Endothelial cell of umbilical vein (primary cell): ENCODE measurements at regions not wholly inside any gene's neighbourhood (a gene's known extent, or its start where the extent isn't known, plus 50 kb on each side); places are given as distances from the start of the nearest gene placed in this dataset.

Experiments
- BruUV-seq: library from RNA; stranded (reverse); fragments of 400-500 nt; replicated peaks from 2 replicates; lab custom pipeline; 2021; lab: Mats Ljungman, UMichigan
- CTCF ChIA-PET: fragments of 300-600, 350-600 bp; sonication (Branson Sonifier 250); formaldehyde crosslinking; loops from one replicate; lab custom pipeline; 2021; ENCODE audit warnings: antibody characterized with exemption, inconsistent platforms; lab: Charles Lee
- POLR2A ChIA-PET: fragments of 300-600, 350-600 bp; sonication (Branson Sonifier 250); formaldehyde crosslinking; loops from one replicate; lab custom pipeline; 2021; ENCODE audit warnings: antibody characterized with exemption, inconsistent platforms; lab: Charles Lee
- DNase-seq: peaks from one replicate; pipeline ENCODE4 v3.0.0-alpha.2; 2011; ENCODE audit warnings: low read depth, low spot score
- FAIRE-seq: peaks from 2 replicates; lab custom pipeline; 2011; peaks lifted over from hg19 to GRCh38; lab: Jason Lieb, UNC
- H2AFZ ChIP-seq: 2 replicates; pipeline ENCODE4 v1.6.0; 2012; ENCODE audit warnings: low read depth, low read length, control low read depth, inconsistent platforms
- H3K27ac ChIP-seq: 2 replicates; pipeline ENCODE4 v1.5.1; 2011; ENCODE audit warnings: low read depth, mild to moderate bottlenecking, control low read depth, low read length, moderate library complexity; ENCODE audit not compliant: insufficient read depth
- H3K27me3 ChIP-seq, 2 experiments: 2 replicates each; pipeline versions ENCODE4 v1.6.0 to v1.6.1; 2011; ENCODE audit warnings: low read length in 2 of 2, mixed read lengths in 1 of 2; ENCODE audit not compliant: control insufficient read depth in 2 of 2, insufficient read depth in 2 of 2
- H3K36me3 ChIP-seq, 2 experiments: 2 replicates in 1 of 2; 3 replicates in 1 of 2; pipeline ENCODE4 v1.5.1; 2011; ENCODE audit warnings: low read length in 2 of 2, mild to moderate bottlenecking in 1 of 2, moderate library complexity in 1 of 2; ENCODE audit not compliant: control insufficient read depth in 2 of 2, insufficient read depth in 2 of 2; ENCODE audit errors: extremely low read depth in 1 of 2
- H3K4me1 ChIP-seq: 3 replicates; pipeline ENCODE4 v1.5.1; 2011; ENCODE audit warnings: mild to moderate bottlenecking, low read length; ENCODE audit not compliant: control insufficient read depth, insufficient read depth; ENCODE audit errors: extremely low read depth
- H3K4me2 ChIP-seq: 2 replicates; pipeline ENCODE4 v1.6.1; 2011; ENCODE audit warnings: low read length, control low read depth, mixed read lengths; ENCODE audit not compliant: insufficient read depth
- H3K4me3 ChIP-seq, 3 experiments: fragments of 200-600 bp in 1 of 3; sonication (generic), shearing (Covaris generic) in 1 of 3; replicated peaks in 1 of 3; 2 replicates each; pipeline ENCODE4 v1.5.1; 2011 to 2016; ENCODE audit warnings: control low read depth in 3 of 3, low read length in 3 of 3, mild to moderate bottlenecking in 2 of 3, inconsistent platforms in 1 of 3, low read depth in 1 of 3, moderate library complexity in 1 of 3; ENCODE audit not compliant: insufficient read depth in 1 of 3
- H3K79me2 ChIP-seq: 2 replicates; pipeline ENCODE4 v1.6.0; 2012; ENCODE audit warnings: low read length, inconsistent platforms; ENCODE audit not compliant: control insufficient read depth, insufficient read depth
- H3K9ac ChIP-seq: replicated peaks from 2 replicates; pipeline ENCODE3; 2011; ENCODE audit warnings: low read length, control low read depth; ENCODE audit not compliant: insufficient read depth; ENCODE audit errors: extremely low read depth
- H3K9me1 ChIP-seq: replicated peaks from 3 replicates; pipeline ENCODE4 v1.6.0; 2011; ENCODE audit warnings: mild to moderate bottlenecking, low read length; ENCODE audit not compliant: control insufficient read depth, insufficient read depth; ENCODE audit errors: extremely low read depth
- H3K9me3 ChIP-seq: replicated peaks from 2 replicates; pipeline ENCODE4 v1.5.1; 2012; ENCODE audit warnings: low read length, inconsistent platforms; ENCODE audit not compliant: control insufficient read depth, insufficient read depth
- H4K20me1 ChIP-seq: replicated peaks from 2 replicates; pipeline ENCODE3; 2011; ENCODE audit warnings: mild to moderate bottlenecking, low read length; ENCODE audit not compliant: control insufficient read depth, insufficient read depth; ENCODE audit errors: extremely low read depth
- EZH2 ChIP-seq: IDR thresholded peaks from 2 replicates; pipeline ENCODE4 v1.6.1; 2012; ENCODE audit warnings: borderline replicate concordance, low read depth, mild to moderate bottlenecking, moderate library complexity, low read length, inconsistent platforms; ENCODE audit not compliant: severe bottlenecking
- FOS ChIP-seq: IDR thresholded peaks from 2 replicates; pipeline ENCODE4 v1.6.1; 2011; ENCODE audit warnings: mild to moderate bottlenecking, low read length, moderate library complexity, borderline replicate concordance; ENCODE audit not compliant: insufficient read depth
- GATA2 ChIP-seq: IDR thresholded peaks from 2 replicates; pipeline ENCODE4 v1.7.0; 2011; ENCODE audit warnings: low read depth, mild to moderate bottlenecking, moderate library complexity, mixed read lengths, low read length; ENCODE audit not compliant: insufficient read length, insufficient read depth
- JUN ChIP-seq: IDR thresholded peaks from 2 replicates; pipeline ENCODE4 v1.6.1; 2011; ENCODE audit warnings: borderline replicate concordance, low read depth; ENCODE audit not compliant: insufficient read length, insufficient read depth
- MYC ChIP-seq: IDR thresholded peaks from one replicate; pipeline ENCODE4 v1.6.1; 2011; ENCODE audit warnings: mild to moderate bottlenecking, low read depth, low read length
- POLR2A ChIP-seq: IDR thresholded peaks from 2 replicates; pipeline ENCODE4 v1.6.1; 2012; ENCODE audit warnings: low read depth, mild to moderate bottlenecking, control low read depth, low read length
- POLR2AphosphoS5 ChIP-seq: IDR thresholded peaks from 2 replicates; pipeline ENCODE4 v1.6.1; 2012; ENCODE audit warnings: low read depth, mild to moderate bottlenecking, control low read depth, low read length, moderate library complexity; ENCODE audit not compliant: insufficient read depth
- dilution Hi-C: fragments of 300-500 bp; cut with MboI; formaldehyde crosslinking; loops from one replicate; pipeline ENCODE4 v1.15.0; 2019; ENCODE audit warnings: low sequenced_read_pairs; ENCODE audit not compliant: extremely low pct_ligation_motif_present
- intact Hi-C: fragments of 100-400 bp; cut with micrococcal nuclease; formaldehyde crosslinking; loops from one replicate; pipeline ENCODE4 v1.10.0; 2022
- TF ChIP-seq, protein P1 (sequence below), 2 donors: IDR thresholded peaks; 1 replicate in 1 of 2; 2 replicates in 1 of 2; pipeline ENCODE4 v1.5.1; 2011; ENCODE audit warnings: low read length in 2 of 2, mild to moderate bottlenecking in 2 of 2, moderate library complexity in 2 of 2, control low read depth in 1 of 2, inconsistent platforms in 1 of 2, low read depth in 1 of 2; ENCODE audit not compliant: insufficient read depth in 1 of 2; ENCODE audit errors: extremely low read depth in 1 of 2
- TF ChIP-seq, protein P2 (sequence below): IDR thresholded peaks from 2 replicates; pipeline ENCODE4 v1.6.1; 2011; ENCODE audit not compliant: insufficient read depth, insufficient read length

GRCh38 chr3:106381939-106382335, 513.1 kb upstream of the CBLB start:
- Histone ChIP-seq H3K27ac (no peak overlapping the region), H3K79me2 (no peaks in the 10 kb centered on the region), H3K9me1 (no peaks in the 10 kb centered on the region), H4K20me1 (no peaks in the 10 kb centered on the region), H3K9ac (no peak overlapping the region), H3K27me3 (no peaks in the 10 kb centered on the region), H3K4me2 (no peak overlapping the region), H3K9me3 (no peaks in the 10 kb centered on the region), H3K4me3 (no peak overlapping the region), H3K36me3 (no peaks in the 10 kb centered on the region), H2AFZ (no peak overlapping the region), H3K4me1 (no peaks in the 10 kb centered on the region)
- CTCF ChIA-PET = interaction anchor here (0.7 to 1.4 kb wide), 3 partner anchors 11 to 14 kb away, joined by 3 to 5 read pairs (median 3); no protein-coding TSS in a partner anchor
- no TSS peak for BruUV-seq
- POLR2A ChIA-PET = no interaction called here
- FAIRE-seq (no peak), DNase-seq (peak; percentile 9)
- TF ChIP-seq FOS (no peak), GATA2 (no peak), POLR2AphosphoS5 (no peak), POLR2A (no peak), MYC (no peak), JUN (no peak), EZH2 (no peak)
- TF ChIP-seq, protein P1, sequence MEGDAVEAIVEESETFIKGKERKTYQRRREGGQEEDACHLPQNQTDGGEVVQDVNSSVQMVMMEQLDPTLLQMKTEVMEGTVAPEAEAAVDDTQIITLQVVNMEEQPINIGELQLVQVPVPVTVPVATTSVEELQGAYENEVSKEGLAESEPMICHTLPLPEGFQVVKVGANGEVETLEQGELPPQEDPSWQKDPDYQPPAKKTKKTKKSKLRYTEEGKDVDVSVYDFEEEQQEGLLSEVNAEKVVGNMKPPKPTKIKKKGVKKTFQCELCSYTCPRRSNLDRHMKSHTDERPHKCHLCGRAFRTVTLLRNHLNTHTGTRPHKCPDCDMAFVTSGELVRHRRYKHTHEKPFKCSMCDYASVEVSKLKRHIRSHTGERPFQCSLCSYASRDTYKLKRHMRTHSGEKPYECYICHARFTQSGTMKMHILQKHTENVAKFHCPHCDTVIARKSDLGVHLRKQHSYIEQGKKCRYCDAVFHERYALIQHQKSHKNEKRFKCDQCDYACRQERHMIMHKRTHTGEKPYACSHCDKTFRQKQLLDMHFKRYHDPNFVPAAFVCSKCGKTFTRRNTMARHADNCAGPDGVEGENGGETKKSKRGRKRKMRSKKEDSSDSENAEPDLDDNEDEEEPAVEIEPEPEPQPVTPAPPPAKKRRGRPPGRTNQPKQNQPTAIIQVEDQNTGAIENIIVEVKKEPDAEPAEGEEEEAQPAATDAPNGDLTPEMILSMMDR (IDR thresholded peaks at IDR 0.05; ENCODE audit: extremely low read depth in 1 of 2, insufficient read depth in 1 of 2, low read depth in 1 of 2, low read length in 2 of 2) = no peak
- TF ChIP-seq, protein P2, sequence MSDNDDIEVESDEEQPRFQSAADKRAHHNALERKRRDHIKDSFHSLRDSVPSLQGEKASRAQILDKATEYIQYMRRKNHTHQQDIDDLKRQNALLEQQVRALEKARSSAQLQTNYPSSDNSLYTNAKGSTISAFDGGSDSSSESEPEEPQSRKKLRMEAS = no peak
- dilution Hi-C loops (no loop called here), intact Hi-C loops (no loop called here)
